ENCODE measurements at regions not wholly inside any gene's neighbourhood (a gene's known extent, or its start where the extent isn't known, plus 50 kb on each side); places are given as distances from the start of the nearest gene placed in this dataset.

DNA sequence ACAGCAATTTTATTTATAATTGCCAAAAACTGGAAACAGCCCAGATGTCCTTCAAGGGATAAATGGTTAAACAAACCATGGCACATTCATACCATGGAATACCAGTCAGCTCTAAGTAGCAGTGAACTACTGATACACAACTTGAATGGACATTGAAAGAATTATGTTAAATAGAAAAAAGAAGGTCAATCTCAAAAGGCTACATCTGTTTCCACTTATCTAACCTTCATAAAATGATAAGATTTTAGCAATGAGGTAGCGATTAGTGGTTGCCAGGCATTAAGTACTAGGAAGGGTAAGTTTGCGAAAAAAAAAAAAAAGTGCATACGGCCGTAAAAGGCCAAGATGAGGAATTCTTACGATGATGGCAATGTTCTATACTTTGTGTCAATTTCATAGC is 738.7 kb upstream of the ANO3 start:
- TF ChIP-seq EZH2 (IDR thresholded peaks at IDR 0.05; ENCODE audit: borderline replicate concordance, low read depth, low read length, severe bottlenecking): no peak
- TF ChIP-seq, protein P1, sequence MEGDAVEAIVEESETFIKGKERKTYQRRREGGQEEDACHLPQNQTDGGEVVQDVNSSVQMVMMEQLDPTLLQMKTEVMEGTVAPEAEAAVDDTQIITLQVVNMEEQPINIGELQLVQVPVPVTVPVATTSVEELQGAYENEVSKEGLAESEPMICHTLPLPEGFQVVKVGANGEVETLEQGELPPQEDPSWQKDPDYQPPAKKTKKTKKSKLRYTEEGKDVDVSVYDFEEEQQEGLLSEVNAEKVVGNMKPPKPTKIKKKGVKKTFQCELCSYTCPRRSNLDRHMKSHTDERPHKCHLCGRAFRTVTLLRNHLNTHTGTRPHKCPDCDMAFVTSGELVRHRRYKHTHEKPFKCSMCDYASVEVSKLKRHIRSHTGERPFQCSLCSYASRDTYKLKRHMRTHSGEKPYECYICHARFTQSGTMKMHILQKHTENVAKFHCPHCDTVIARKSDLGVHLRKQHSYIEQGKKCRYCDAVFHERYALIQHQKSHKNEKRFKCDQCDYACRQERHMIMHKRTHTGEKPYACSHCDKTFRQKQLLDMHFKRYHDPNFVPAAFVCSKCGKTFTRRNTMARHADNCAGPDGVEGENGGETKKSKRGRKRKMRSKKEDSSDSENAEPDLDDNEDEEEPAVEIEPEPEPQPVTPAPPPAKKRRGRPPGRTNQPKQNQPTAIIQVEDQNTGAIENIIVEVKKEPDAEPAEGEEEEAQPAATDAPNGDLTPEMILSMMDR (IDR thresholded peaks at IDR 0.05; ENCODE audit: borderline replicate concordance, extremely low read depth, low read length, poor library complexity, severe bottlenecking): no peak

Measured in DND-41 (cell line).